ENCODE measurements at regions not wholly inside any gene's neighbourhood (a gene's known extent, or its start where the extent isn't known, plus 50 kb on each side); places are given as distances from the start of the nearest gene placed in this dataset.
A peak's percentile ranks its signal among the peaks of the same experiment; 100 is the strongest.
"Not testable (repeated sequence)": the region's sequence is repeated elsewhere in the genome, so short reads cannot be mapped to it uniquely, and the experiment has no call there.

GRCh38 chr12:102643879-102644575 lies 163.7 kb upstream of the IGF1 start:
- TF ChIP-seq MYC (IDR thresholded peaks at IDR 0.05; ENCODE audit: low read depth, low read length) = no peak
- TF ChIP-seq, protein P1, sequence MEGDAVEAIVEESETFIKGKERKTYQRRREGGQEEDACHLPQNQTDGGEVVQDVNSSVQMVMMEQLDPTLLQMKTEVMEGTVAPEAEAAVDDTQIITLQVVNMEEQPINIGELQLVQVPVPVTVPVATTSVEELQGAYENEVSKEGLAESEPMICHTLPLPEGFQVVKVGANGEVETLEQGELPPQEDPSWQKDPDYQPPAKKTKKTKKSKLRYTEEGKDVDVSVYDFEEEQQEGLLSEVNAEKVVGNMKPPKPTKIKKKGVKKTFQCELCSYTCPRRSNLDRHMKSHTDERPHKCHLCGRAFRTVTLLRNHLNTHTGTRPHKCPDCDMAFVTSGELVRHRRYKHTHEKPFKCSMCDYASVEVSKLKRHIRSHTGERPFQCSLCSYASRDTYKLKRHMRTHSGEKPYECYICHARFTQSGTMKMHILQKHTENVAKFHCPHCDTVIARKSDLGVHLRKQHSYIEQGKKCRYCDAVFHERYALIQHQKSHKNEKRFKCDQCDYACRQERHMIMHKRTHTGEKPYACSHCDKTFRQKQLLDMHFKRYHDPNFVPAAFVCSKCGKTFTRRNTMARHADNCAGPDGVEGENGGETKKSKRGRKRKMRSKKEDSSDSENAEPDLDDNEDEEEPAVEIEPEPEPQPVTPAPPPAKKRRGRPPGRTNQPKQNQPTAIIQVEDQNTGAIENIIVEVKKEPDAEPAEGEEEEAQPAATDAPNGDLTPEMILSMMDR (IDR thresholded peaks at IDR 0.05; ENCODE audit: low read depth, low read length) = no peak
- TF ChIP-seq, protein P2, sequence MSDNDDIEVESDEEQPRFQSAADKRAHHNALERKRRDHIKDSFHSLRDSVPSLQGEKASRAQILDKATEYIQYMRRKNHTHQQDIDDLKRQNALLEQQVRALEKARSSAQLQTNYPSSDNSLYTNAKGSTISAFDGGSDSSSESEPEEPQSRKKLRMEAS (IDR thresholded peaks at IDR 0.05; ENCODE audit: low read depth, low read length) = no peak
- TF ChIP-seq POLR2A (IDR thresholded peaks at IDR 0.05; ENCODE audit: extremely low read depth, insufficient read length) = no peak
- no peak for DNase-seq (ENCODE audit: low read depth)
- no peak overlapping the region for H3K4me3 ChIP-seq (ENCODE audit: low read depth, low read length)

- TF ChIP-seq MYC (IDR thresholded peaks at IDR 0.05; ENCODE audit: low read depth, low read length) (no peak), POLR2A (IDR thresholded peaks at IDR 0.05; ENCODE audit: extremely low read depth, insufficient read length) (no peak)
- TF ChIP-seq, protein P1 (IDR thresholded peaks at IDR 0.05; ENCODE audit: low read depth, low read length) = no peak
- TF ChIP-seq, protein P2 (IDR thresholded peaks at IDR 0.05; ENCODE audit: low read depth, low read length) = no peak
- peak; percentile 27 for DNase-seq (ENCODE audit: low read depth)
- H3K4me3 ChIP-seq (ENCODE audit: low read depth, low read length) = no peak overlapping the region
Measured at GRCh38 chr12:102642199-102642598, 161.8 kb upstream of the IGF1 start.

DNA sequence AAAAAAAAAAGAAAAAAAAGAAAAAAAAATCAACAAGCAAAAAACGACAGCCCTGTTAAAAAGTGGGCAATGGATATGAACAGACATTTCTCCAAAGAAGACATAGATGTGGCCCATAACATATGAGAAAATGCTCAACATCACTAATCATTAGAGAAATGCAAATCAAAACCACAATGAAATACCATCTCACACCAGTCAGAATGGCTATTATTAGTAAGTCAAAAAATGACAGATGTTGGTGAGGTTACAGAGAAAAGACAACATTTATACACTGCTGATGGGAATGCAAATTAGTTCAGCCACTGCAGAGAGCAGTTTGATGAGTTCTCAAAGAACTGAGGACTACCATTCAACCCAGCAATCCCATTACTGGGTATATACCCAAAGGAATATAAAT lies 160.3 kb upstream of the IGF1 start:
- not testable (repeated sequence) for H3K4me3 ChIP-seq (ENCODE audit: low read depth, low read length); DNase-seq (ENCODE audit: low read depth)

DNA sequence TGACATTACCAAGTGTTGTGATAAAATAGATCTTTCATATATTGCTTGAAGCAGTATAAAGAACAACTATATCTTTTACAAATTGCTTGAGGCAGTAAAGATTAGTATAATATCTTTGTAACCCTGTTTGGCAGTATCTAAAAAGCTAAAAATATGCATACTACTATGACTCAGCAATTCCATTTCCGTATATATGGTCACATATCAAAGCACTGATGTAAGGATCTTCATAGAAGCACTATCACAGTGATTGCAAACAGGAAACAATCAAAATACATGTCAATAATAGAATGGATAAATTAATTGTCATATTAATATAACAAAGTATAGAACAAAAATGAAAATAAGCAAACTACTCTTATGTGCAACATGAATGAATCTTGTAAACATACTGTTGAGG lies 158.4 kb upstream of the IGF1 start:
- TF ChIP-seq, protein P2 (IDR thresholded peaks at IDR 0.05; ENCODE audit: low read depth, low read length) = no peak
- no peak for TF ChIP-seq MYC (IDR thresholded peaks at IDR 0.05; ENCODE audit: low read depth, low read length)
- TF ChIP-seq POLR2A (IDR thresholded peaks at IDR 0.05; ENCODE audit: extremely low read depth, insufficient read length) = no peak
- TF ChIP-seq, protein P1 (IDR thresholded peaks at IDR 0.05; ENCODE audit: low read depth, low read length) = no peak
- DNase-seq (ENCODE audit: low read depth) = no peak
- no peak overlapping the region for H3K4me3 ChIP-seq (ENCODE audit: low read depth, low read length)

DNA sequence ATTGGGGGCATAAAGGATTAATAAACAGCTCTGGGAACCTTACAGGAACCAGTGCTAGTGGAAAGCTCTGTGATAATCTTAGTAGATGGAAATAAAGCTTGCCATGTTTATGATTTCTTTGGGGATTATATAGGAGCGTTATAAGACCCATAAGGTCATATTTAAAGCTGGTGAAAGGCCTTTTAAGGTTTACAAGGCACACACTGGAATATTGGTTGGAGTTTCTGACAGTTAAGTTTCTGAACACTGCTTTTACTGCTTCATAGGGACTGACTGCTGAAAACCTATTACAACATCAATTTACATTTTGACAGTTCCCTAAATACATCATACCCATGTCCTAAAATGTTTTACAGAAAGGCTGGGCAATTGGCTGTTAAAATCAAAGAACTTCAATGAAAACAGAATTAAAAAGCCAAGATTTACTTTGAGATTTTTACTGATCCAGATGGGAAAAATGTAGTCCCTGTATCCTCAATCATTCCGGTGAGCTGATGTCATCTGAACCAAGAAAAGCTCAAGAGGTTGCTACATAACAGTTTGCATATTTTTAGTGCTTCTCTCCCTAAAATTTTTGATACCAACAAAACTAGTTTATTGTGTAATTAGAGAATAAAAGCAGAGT lies 153.7 kb upstream of the IGF1 start:
- H3K4me3 ChIP-seq (ENCODE audit: low read depth, low read length) = no peak overlapping the region
- no peak for DNase-seq (ENCODE audit: low read depth)
- TF ChIP-seq, protein P2 (IDR thresholded peaks at IDR 0.05; ENCODE audit: low read depth, low read length) = no peak
- TF ChIP-seq, protein P1 (IDR thresholded peaks at IDR 0.05; ENCODE audit: low read depth, low read length) = no peak
- TF ChIP-seq MYC (IDR thresholded peaks at IDR 0.05; ENCODE audit: low read depth, low read length) = no peak

DNA sequence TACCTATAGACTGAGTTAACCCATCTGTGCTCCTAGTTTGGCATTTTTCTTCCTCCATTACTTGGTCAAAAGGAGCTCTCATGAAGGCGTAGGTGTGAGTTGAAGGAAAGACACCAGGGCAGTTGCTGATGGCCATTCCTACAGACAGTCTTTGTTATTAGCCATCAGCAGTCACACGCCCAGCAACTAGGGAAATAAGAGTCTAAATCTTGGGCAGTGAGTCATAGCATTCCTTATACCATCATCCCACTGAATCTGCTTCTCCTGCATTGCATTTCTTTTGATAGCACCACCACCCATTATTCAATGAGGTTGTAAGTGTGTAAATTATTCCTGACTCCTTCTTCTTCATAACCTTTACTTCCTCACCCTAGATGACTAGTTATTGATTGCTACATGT lies 150.9 kb upstream of the IGF1 start:
- no peak for DNase-seq (ENCODE audit: low read depth)
- no peak overlapping the region for H3K4me3 ChIP-seq (ENCODE audit: low read depth, low read length)
- TF ChIP-seq POLR2A (IDR thresholded peaks at IDR 0.05; ENCODE audit: extremely low read depth, insufficient read length) = no peak
- TF ChIP-seq MYC (IDR thresholded peaks at IDR 0.05; ENCODE audit: low read depth, low read length) = no peak
- TF ChIP-seq, protein P1 (IDR thresholded peaks at IDR 0.05; ENCODE audit: low read depth, low read length) = no peak
- TF ChIP-seq, protein P2 (IDR thresholded peaks at IDR 0.05; ENCODE audit: low read depth, low read length) = no peak

All from NB4 (cell line).